AG04449 (cell line): ENCODE measurements at regions not wholly inside any gene's neighbourhood (a gene's known extent, or its start where the extent isn't known, plus 50 kb on each side); places are given as distances from the start of the nearest gene placed in this dataset.

Source experiments
- CTCF ChIA-PET: fragments of 350-600 bp; formaldehyde crosslinking; extraction: SDS; loops from one replicate; lab custom pipeline; 2021; ENCODE audit warnings: antibody characterized with exemption; lab: Yijun Ruan, JAX
- POLR2A ChIA-PET: fragments of 400-600, 350-600 bp; formaldehyde crosslinking; extraction: SDS; loops from one replicate; lab custom pipeline; 2020; ENCODE audit warnings: antibody characterized with exemption, inconsistent platforms; lab: Yijun Ruan, JAX
- DNase-seq: peaks from one replicate; pipeline ENCODE4 v3.0.0-alpha.2; 2010; ENCODE audit warnings: low read depth, low spot score
- H3K4me3 ChIP-seq: 2 replicates; pipeline ENCODE4 v1.5.1; 2011; ENCODE audit warnings: low read depth, mild to moderate bottlenecking, control low read depth, low read length
- TF ChIP-seq, protein P1 (sequence below): IDR thresholded peaks from one replicate; pipeline ENCODE4 v1.5.1; 2011; ENCODE audit warnings: mild to moderate bottlenecking, moderate library complexity, low read length, control low read depth, inconsistent platforms; ENCODE audit not compliant: insufficient read depth; ENCODE audit errors: missing control alignments

DNA sequence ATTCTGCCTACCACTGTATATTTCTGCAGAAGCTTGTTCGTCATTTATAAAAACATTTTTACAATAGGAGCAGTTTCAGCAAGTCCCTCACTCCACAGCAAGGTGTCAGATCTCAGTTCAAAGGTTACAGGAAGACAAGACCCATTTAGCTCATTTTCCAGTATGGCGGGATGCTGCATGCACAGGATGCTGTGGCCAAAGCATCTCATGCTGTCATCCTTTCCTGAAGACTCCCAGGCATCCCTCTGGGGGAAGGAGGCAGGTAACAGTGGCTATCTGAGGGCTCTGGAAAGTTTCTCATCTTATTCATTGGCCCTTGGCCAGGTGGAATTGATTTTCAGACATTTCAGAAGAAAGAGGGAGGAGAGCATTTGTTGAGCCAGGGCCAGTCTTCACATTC, 539.3 kb upstream of the CDH5 start:
- no peak overlapping the region for H3K4me3 ChIP-seq
- ChIA-PET POLR2A (no interaction called here), CTCF (no interaction called here)
- TF ChIP-seq, protein P1, sequence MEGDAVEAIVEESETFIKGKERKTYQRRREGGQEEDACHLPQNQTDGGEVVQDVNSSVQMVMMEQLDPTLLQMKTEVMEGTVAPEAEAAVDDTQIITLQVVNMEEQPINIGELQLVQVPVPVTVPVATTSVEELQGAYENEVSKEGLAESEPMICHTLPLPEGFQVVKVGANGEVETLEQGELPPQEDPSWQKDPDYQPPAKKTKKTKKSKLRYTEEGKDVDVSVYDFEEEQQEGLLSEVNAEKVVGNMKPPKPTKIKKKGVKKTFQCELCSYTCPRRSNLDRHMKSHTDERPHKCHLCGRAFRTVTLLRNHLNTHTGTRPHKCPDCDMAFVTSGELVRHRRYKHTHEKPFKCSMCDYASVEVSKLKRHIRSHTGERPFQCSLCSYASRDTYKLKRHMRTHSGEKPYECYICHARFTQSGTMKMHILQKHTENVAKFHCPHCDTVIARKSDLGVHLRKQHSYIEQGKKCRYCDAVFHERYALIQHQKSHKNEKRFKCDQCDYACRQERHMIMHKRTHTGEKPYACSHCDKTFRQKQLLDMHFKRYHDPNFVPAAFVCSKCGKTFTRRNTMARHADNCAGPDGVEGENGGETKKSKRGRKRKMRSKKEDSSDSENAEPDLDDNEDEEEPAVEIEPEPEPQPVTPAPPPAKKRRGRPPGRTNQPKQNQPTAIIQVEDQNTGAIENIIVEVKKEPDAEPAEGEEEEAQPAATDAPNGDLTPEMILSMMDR: no peak
- DNase-seq: no peak

DNA sequence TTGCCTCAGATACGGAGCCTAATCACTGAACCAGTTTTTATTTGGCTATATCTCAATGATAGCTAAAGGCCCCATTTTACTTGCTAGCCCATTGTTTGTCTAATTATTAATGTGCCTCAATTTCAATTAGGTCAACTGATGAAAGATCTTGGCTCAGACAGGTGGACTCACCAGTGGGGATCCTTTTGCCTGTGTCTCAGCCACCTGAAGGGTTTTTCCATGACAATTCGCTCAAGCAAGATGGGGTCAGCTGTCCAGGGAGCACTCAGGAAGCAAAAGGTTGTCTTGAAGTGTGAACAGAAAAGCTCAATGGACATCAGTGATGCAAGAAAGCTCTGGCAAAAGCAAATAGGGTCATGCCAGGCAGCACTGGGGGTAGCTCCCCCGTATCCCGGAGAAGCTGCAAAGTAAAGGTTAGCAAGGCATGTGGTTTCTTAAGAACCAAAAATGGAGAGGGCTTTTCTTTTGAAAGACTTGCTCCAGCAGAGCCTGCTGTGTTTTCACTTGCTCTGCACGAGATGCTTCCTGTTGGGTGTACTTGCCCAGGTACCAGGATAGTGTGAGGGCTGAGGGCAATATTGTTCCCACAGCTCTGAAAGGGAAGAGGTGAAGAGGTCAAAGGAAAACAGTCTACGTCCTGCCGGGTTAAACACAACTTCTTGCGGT, 541.2 kb upstream of the CDH5 start:
- ChIA-PET CTCF (no interaction called here), POLR2A (no interaction called here)
- no peak for DNase-seq
- no peak overlapping the region for H3K4me3 ChIP-seq
- TF ChIP-seq, protein P1: no peak

DNA sequence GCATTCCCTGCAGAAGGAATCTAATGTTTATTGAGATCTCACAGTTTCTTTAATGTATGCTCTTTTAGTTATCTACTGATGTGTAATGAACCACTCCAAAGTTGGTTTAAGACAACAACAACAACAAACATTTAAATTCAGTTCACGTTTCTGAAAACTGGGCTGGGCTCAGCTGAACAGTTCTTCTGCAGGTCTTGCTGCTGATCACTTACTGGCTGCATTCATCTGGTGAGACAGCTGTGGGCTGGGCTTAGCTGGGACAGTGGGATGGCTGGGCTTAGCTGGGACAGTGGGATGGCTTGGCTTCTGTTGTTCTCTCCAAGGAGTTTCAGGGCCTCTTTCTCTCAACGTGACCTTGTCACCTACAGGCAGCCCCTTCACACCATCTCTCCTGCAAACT, 544.3 kb upstream of the CDH5 start:
- no peak overlapping the region for H3K4me3 ChIP-seq
- TF ChIP-seq, protein P1: no peak
- POLR2A ChIA-PET: no interaction called here
- CTCF ChIA-PET: no interaction called here
- no peak for DNase-seq

DNA sequence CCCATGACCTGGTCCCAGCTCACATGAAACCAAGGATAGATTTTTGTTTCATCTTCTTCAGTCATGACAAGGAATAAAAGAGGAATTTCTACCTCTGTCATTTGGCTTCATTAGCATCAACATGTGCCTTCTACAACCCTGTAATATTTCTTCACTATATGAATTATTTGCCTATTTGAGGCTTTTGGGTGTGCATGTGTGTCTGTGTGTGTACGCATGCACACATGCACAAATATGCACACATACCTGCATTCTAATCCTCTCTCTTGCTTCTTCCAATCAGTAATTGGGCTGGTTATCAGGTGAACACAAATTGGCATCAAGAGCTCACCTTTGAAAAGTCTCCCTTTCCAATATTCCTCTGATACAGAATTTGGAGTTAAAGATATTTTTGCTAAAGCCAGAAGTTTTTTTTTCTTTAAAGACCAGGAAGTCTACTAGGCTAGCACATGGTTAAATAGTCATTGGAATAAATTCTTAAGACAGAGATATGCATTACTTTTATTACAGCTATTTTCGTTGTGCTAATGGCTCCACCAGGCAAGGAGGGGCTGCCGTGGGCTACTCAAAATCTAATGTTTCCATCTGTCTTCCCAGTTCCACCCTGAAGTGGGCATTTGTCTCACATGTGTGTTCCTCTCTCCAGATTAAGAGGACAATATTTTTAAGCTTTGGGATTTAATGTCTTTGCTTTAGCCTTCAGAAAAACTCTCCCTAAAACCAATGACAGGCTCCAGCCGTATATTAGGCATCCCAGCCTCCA, 547.2 kb upstream of the CDH5 start:
- no peak overlapping the region for H3K4me3 ChIP-seq
- TF ChIP-seq, protein P1: no peak
- DNase-seq: no peak
- CTCF ChIA-PET: no interaction called here
- POLR2A ChIA-PET: no interaction called here

DNA sequence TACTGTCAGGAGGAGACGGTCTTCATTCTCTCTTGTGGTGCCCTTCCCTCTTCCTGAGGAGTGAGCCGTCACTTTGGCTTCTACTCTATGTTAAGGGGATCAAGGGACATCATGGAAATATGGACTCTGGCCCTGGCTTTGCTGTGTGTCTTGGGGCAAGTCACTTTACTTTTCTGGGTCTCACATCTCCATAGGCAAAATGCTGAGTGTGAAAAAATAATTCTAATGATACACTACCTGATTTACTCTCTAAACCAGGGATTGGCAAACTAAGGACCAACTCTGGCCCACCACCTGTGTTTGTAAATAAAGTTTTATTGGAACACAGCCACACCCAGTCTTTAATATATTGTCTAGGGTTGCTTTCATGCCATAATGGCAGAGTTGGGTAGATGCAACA, 548.7 kb upstream of the CDH5 start:
- TF ChIP-seq, protein P1: no peak
- ChIA-PET CTCF (no interaction called here), POLR2A (no interaction called here)
- H3K4me3 ChIP-seq: no peak overlapping the region
- no peak for DNase-seq

DNA sequence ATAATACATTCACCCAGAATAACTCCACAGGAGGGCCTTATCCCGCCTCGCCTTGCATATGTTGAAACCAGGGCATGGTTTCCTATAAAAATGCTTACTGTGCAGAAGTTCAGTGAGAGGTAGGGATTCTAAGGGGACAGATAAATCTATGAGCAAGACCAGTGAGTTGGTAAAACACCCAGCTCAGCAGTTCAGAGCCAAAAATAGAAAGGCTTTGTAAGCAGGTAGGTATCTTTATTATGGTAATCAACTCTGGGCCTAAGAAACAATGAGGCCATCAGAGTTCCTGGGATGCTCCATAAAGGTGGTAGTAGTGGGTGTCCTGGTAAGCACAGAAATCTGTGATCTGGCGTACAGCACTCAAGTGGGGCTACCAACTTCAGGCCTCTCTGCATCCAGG, 549.4 kb upstream of the CDH5 start:
- TF ChIP-seq, protein P1: no peak
- CTCF ChIA-PET: no interaction called here
- DNase-seq: no peak
- POLR2A ChIA-PET: no interaction called here
- H3K4me3 ChIP-seq: no peak overlapping the region
